ENCODE measurements at regions not wholly inside any gene's neighbourhood (a gene's known extent, or its start where the extent isn't known, plus 50 kb on each side); places are given as distances from the start of the nearest gene placed in this dataset.
"Not testable (repeated sequence)": the region's sequence is repeated elsewhere in the genome, so short reads cannot be mapped to it uniquely, and the experiment has no call there.

DNA sequence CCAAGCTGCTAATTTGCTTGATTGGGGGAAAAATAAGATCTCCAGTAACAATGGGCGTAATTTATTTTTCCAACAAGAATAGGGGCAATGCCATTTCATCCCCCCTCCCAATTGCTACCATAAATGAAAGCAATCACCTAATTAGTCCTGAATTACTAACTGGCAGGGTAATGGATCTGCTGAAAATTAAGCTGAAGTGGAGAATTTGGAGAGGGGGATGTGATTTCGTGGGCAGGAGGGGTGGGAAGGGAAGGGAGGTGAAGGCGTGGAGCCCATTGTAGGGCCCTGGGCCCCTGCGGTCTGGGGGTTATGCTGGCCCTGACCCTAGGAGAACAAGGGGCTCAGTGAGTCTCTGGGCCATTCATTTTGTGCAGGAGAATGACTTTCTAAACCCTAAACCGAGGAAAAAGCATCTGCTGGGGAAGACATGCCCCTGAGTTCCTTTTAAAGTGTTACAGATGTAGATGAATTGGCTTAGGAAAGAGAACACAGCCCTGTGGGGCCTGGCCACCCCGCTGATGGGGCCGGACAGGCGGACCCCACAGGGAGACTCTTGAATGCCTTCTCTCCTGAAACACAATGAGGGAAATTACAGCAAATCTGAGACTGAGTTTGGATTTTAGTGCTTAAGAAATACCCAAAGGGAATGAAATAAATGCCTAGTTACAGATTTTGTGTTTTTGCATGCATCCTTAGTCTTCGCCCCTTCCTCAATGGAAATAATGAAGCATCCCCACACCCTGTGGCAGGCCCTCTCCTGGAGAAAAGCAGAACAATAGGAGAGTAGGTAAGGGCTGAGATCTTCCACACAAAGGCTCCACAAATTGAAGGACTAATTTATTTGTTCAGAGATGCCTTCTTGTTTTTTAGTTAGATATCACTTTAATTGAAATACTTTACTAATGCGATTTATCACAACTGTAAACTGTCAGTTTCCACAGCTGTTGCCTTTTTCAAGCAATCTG is 143.2 kb downstream of the PSAT1 start:
- CTCF ChIA-PET: interaction anchor here (1.0 to 1.8 kb wide), 12 partner anchors 8 to 1380 kb away, joined by 3 to 8 read pairs (median 4); no protein-coding TSS in a partner anchor
- Mint-ChIP-seq H3K4me1 (peaks cover 3% of the 10 kb centered on the region), H3K27ac (no peak overlapping the region), H3K27me3 (peaks cover 6% of the 10 kb centered on the region), H3K9me3 (ENCODE audit: low read depth) (no peaks in the 10 kb centered on the region), H3K36me3 (no peaks in the 10 kb centered on the region), H3K4me3 (no peak overlapping the region)
- DNase-seq (no peak), ATAC-seq (no peak)

DNA sequence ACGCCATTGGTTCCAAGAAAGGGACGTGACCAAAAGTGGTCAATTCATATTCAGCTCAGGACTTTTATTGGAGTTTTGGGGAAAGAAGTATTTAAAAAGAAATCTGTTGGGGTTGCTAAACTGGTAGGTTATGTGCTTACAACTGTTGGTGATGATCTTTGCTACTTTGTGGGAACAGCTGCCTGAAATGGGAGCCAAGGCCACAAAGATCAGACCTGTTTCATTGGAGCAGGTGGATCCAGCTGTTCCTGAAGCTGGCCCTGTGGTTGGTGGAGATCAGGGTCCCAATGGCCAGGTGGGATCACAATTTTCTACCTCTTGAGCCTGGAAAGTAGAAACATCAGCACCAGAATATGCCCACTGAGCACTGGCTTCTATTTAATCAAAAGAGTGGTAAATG is 144.5 kb downstream of the PSAT1 start:
- Mint-ChIP-seq H3K36me3 (no peaks in the 10 kb centered on the region), H3K9me3 (ENCODE audit: low read depth) (no peaks in the 10 kb centered on the region), H3K27ac (no peak overlapping the region), H3K4me3 (no peak overlapping the region), H3K27me3 (peaks cover 6% of the 10 kb centered on the region), H3K4me1 (peaks cover 3% of the 10 kb centered on the region)
- ATAC-seq (no peak), DNase-seq (no peak)
- CTCF ChIA-PET: no interaction called here

GRCh38 chr9:78441822-78442431 is 145.0 kb downstream of the PSAT1 start:
- ATAC-seq: no peak
- DNase-seq: no peak
- Mint-ChIP-seq H3K4me1 (peaks cover 3% of the 10 kb centered on the region), H3K27me3 (peaks cover 6% of the 10 kb centered on the region), H3K4me3 (no peak overlapping the region), H3K9me3 (ENCODE audit: low read depth) (no peaks in the 10 kb centered on the region), H3K27ac (no peak overlapping the region), H3K36me3 (no peaks in the 10 kb centered on the region)
- CTCF ChIA-PET: no interaction called here

DNA sequence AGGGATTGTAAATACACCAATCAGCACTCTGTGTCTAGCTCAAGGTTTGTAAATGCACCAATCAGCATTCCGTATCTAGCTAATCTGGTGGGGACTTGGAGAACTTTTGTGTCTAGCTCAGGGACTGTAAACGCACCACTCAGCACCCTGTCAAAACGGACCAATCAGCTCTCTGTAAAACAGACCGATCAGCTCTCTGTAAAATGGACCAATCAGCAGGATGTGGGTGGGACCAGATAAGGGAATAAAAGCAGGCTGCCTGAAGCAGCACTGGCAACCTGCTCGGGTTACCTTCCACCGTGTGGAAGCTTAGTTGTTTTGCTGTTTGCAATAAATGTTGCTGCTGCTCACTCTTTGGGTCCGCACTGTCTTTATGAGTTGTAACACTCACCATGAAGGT is 145.7 kb downstream of the PSAT1 start:
- CTCF ChIA-PET, ATAC-seq, H3K27me3 Mint-ChIP-seq: not testable (repeated sequence)

DNA sequence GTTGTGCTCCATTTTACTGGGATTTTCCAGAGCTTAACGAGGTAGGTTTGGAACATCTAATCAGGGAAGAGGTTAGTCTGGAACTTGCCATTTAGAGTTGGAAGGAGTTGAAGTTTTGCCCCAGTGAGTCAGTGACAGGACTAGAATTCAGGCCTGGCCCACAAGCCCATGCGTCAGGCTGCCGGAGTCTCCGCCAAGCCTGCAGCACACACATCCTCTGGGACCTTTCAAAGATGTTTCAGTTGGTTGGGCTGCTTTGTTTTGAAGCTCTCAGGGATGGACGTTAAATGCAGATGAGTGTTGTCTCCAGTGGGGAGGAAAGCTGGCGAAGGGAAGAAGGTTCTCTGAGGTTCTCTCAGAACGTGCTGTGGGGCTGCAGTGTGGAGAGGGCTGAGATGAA is 147.0 kb downstream of the PSAT1 start:
- H3K4me3 Mint-ChIP-seq: no peak overlapping the region
- peaks cover 3% of the 10 kb centered on the region for H3K4me1 Mint-ChIP-seq
- no peak overlapping the region for H3K27ac Mint-ChIP-seq
- H3K9me3 Mint-ChIP-seq (ENCODE audit: low read depth): no peaks in the 10 kb centered on the region
- CTCF ChIA-PET: no interaction called here
- H3K36me3 Mint-ChIP-seq: no peaks in the 10 kb centered on the region
- DNase-seq (no peak), ATAC-seq (no peak)
- no peaks in the 10 kb centered on the region for H3K27me3 Mint-ChIP-seq

More for the DNA sequence above, 145.7 kb downstream of the PSAT1 start:
- H3K27ac Mint-ChIP-seq; H3K4me1 Mint-ChIP-seq; DNase-seq; H3K36me3 Mint-ChIP-seq; H3K4me3 Mint-ChIP-seq; H3K9me3 Mint-ChIP-seq (ENCODE audit: low read depth): not testable (repeated sequence)

GRCh38 chr9:78448960-78449673 is 152.2 kb downstream of the PSAT1 start:
- H3K27ac Mint-ChIP-seq: no peak overlapping the region
- ATAC-seq (no peak), DNase-seq (no peak)
- H3K4me1 Mint-ChIP-seq: no peaks in the 10 kb centered on the region
- CTCF ChIA-PET: interaction anchor here (0.9 kb wide), 1 partner anchor 10 kb away, joined by 3 read pairs; no protein-coding TSS in a partner anchor
- H3K36me3 Mint-ChIP-seq: no peaks in the 10 kb centered on the region
- no peaks in the 10 kb centered on the region for H3K9me3 Mint-ChIP-seq (ENCODE audit: low read depth)
- H3K4me3 Mint-ChIP-seq: no peak overlapping the region
- peaks cover 3% of the 10 kb centered on the region for H3K27me3 Mint-ChIP-seq

- DNase-seq (no peak), ATAC-seq (no peak)
- H3K27me3 Mint-ChIP-seq: peaks cover 3% of the 10 kb centered on the region
- no peak overlapping the region for H3K4me3 Mint-ChIP-seq
- CTCF ChIA-PET: no interaction called here
- H3K27ac Mint-ChIP-seq: no peak overlapping the region
- no peaks in the 10 kb centered on the region for H3K4me1 Mint-ChIP-seq
- H3K9me3 Mint-ChIP-seq (ENCODE audit: low read depth): no peaks in the 10 kb centered on the region
- no peaks in the 10 kb centered on the region for H3K36me3 Mint-ChIP-seq
These were observed 156.5 kb downstream of the PSAT1 start for GRCh38 chr9:78453450-78453849.

DNA sequence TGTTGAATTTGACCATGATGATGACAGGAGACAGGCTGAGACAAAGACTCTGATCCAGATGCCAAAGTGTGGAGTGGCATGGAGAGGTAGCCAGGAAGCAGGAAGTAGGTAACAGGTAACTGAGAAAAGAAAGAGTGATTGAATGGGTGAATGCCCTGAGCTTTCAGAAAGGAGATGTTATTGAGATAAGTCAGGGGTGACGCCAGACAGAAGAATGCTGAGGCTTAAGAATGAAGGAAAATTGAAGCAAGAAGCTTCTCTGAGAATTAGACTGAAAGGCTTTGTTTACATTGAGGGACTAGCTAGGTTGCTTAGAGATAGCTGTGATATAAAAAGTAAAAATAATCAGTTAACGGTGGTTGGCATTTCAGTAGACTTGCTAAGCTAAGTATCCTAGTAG is 165.7 kb downstream of the PSAT1 start:
- H3K4me3 Mint-ChIP-seq: no peak overlapping the region
- no peaks in the 10 kb centered on the region for H3K9me3 Mint-ChIP-seq (ENCODE audit: low read depth)
- no peaks in the 10 kb centered on the region for H3K4me1 Mint-ChIP-seq
- DNase-seq (no peak), ATAC-seq (no peak)
- H3K36me3 Mint-ChIP-seq: no peaks in the 10 kb centered on the region
- CTCF ChIA-PET: interaction anchor here (1.4 kb wide), 1 partner anchor 23 kb away, joined by 3 read pairs; no protein-coding TSS in a partner anchor
- H3K27me3 Mint-ChIP-seq: peaks cover 3% of the 10 kb centered on the region
- no peak overlapping the region for H3K27ac Mint-ChIP-seq

DNA sequence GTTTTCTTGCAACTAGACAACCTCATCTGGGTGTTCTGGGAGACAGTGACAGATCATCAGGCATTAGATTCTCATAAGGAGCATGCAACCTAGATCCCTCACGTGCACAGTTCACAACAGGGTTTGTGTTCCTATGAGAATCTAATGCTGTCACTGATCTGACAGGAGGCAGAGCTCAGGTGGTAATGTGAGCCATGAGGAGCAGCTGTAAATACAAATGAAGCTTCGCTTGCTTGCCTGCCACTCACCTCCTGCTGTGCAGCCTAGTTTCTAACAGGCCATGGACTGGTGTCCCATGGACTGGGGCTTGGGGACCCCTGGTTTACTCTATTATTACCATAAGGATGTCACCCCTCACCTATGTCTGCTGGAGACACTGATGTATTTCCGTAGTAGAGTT is 166.8 kb downstream of the PSAT1 start:
- CTCF ChIA-PET: no interaction called here
- DNase-seq: no peak
- H3K27me3 Mint-ChIP-seq: peaks cover 5% of the 10 kb centered on the region
- no peak overlapping the region for H3K4me3 Mint-ChIP-seq
- H3K36me3 Mint-ChIP-seq: no peaks in the 10 kb centered on the region
- no peak overlapping the region for H3K27ac Mint-ChIP-seq
- no peaks in the 10 kb centered on the region for H3K9me3 Mint-ChIP-seq (ENCODE audit: low read depth)
- no peaks in the 10 kb centered on the region for H3K4me1 Mint-ChIP-seq
- no peak for ATAC-seq

DNA sequence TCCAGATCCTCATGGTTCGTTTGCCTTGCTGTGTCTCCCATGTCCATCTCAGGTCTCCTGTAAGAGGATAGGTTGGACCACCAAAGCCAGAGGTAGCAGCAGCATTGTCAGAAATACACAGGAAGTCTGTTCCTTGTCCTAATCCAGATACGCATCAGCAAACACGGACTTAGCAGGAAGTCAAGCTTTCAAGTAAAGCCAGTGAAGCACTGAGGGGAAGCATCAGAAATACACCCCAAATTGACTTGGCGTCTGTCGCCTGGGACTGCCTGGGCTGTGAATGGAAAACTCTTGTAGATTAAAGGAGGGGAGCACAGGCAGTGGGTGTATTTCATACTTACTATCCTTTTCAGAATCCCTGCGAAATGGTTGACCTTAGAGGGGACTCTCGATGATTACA is 171.3 kb downstream of the PSAT1 start:
- ATAC-seq: no peak
- no peaks in the 10 kb centered on the region for H3K36me3 Mint-ChIP-seq
- CTCF ChIA-PET: no interaction called here
- no peak overlapping the region for H3K27ac Mint-ChIP-seq
- no peak overlapping the region for H3K4me3 Mint-ChIP-seq
- no peaks in the 10 kb centered on the region for H3K4me1 Mint-ChIP-seq
- H3K9me3 Mint-ChIP-seq (ENCODE audit: low read depth): no peaks in the 10 kb centered on the region
- DNase-seq: no peak
- peaks cover 7% of the 10 kb centered on the region for H3K27me3 Mint-ChIP-seq

GRCh38 chr9:78468974-78469576 is 172.2 kb downstream of the PSAT1 start:
- Mint-ChIP-seq H3K9me3 (ENCODE audit: low read depth) (no peaks in the 10 kb centered on the region), H3K4me1 (no peaks in the 10 kb centered on the region), H3K4me3 (no peak overlapping the region), H3K27ac (no peak overlapping the region), H3K27me3 (peaks cover 7% of the 10 kb centered on the region), H3K36me3 (no peaks in the 10 kb centered on the region)
- CTCF ChIA-PET: no interaction called here
- ATAC-seq (no peak), DNase-seq (no peak)

DNA sequence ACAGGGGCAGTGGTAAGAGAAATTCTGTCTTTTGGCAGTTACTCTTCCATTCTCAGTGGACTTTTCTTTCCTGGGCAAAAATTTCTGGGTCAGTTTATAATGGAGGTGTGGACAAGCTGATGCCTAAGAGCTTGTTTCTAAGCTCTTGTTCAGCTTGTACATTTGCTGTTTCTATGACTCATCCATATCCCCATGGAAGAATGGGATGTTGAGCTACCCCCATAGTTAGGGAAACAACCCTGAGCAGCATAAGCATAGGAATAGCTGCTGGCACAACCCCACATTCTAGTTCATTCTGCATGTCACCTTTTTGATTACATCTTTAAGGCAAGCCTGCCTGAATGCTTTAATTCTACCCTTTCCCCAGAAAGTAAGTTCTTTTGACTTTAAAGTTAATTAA is 173.3 kb downstream of the PSAT1 start:
- no peak overlapping the region for H3K4me3 Mint-ChIP-seq
- CTCF ChIA-PET: no interaction called here
- no peaks in the 10 kb centered on the region for H3K4me1 Mint-ChIP-seq
- ATAC-seq (no peak), DNase-seq (no peak)
- H3K27me3 Mint-ChIP-seq: peaks cover 7% of the 10 kb centered on the region
- no peaks in the 10 kb centered on the region for H3K9me3 Mint-ChIP-seq (ENCODE audit: low read depth)
- no peaks in the 10 kb centered on the region for H3K36me3 Mint-ChIP-seq
- H3K27ac Mint-ChIP-seq: no peak overlapping the region

GRCh38 chr9:78470741-78471140 is 173.8 kb downstream of the PSAT1 start:
- ATAC-seq: no peak
- Mint-ChIP-seq H3K27me3 (peaks cover 7% of the 10 kb centered on the region), H3K4me1 (no peaks in the 10 kb centered on the region), H3K4me3 (no peak overlapping the region), H3K27ac (no peak overlapping the region), H3K36me3 (no peaks in the 10 kb centered on the region), H3K9me3 (ENCODE audit: low read depth) (no peaks in the 10 kb centered on the region)
- CTCF ChIA-PET: no interaction called here
- DNase-seq: no peak

Data from activated CD8-positive, alpha-beta memory T cell treated with anti-CD3 and anti-CD28 coated beads, Interleukin-2, amount 10 ng/mL, durations not matched to agents 7 days and 5 days (primary cell).